ENCODE measurements at regions not wholly inside any gene's neighbourhood (a gene's known extent, or its start where the extent isn't known, plus 50 kb on each side); places are given as distances from the start of the nearest gene placed in this dataset.

DNA sequence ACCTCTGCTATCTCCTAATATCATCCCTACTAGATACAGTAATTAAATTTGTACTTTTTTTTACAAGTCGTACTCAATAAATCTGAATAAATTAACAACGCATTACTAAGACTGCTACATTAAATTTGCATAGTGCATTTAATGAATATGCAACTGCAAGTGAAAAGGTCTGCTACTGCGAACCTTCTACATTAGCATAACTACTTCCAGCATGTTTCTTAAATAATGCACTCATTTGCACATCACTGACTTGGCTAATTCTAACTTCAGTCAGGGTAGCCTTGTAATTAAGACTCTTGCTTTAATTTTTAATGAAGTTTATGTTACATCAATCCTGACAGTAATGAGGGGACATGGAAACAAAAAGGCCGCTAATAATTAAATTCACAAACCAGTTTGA lies 98.9 kb upstream of the FOXB1 start:
- TF ChIP-seq, protein P1, sequence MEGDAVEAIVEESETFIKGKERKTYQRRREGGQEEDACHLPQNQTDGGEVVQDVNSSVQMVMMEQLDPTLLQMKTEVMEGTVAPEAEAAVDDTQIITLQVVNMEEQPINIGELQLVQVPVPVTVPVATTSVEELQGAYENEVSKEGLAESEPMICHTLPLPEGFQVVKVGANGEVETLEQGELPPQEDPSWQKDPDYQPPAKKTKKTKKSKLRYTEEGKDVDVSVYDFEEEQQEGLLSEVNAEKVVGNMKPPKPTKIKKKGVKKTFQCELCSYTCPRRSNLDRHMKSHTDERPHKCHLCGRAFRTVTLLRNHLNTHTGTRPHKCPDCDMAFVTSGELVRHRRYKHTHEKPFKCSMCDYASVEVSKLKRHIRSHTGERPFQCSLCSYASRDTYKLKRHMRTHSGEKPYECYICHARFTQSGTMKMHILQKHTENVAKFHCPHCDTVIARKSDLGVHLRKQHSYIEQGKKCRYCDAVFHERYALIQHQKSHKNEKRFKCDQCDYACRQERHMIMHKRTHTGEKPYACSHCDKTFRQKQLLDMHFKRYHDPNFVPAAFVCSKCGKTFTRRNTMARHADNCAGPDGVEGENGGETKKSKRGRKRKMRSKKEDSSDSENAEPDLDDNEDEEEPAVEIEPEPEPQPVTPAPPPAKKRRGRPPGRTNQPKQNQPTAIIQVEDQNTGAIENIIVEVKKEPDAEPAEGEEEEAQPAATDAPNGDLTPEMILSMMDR (IDR thresholded peaks at IDR 0.05), result no peak
- TF ChIP-seq POLR2A (IDR thresholded peaks at IDR 0.05) (no peak), EP300 (IDR thresholded peaks at IDR 0.05) (no peak)

Measured in tibial nerve (tissue), 4 donors.